HepG2 (cell line): ENCODE measurements at regions not wholly inside any gene's neighbourhood (a gene's known extent, or its start where the extent isn't known, plus 50 kb on each side); places are given as distances from the start of the nearest gene placed in this dataset.

Experiments
- ATRX ChIP-seq: sonication (generic); formaldehyde crosslinking; IDR thresholded peaks from 2 replicates; pipeline ENCODE4 v1.4.0; 2020; ENCODE audit warnings: missing genetic modification reagents, borderline replicate concordance
- EP300 ChIP-seq, 3 experiments: sonication (generic) in 1 of 3; formaldehyde crosslinking in 1 of 3; IDR thresholded peaks; 2 replicates each; pipeline versions ENCODE4 v1.5.1 to v1.6.1; 2011 to 2020; ENCODE audit warnings: low read depth in 2 of 3, low read length in 2 of 3, borderline replicate concordance in 1 of 3, improper control_type of control experiment in 1 of 3, mild to moderate bottlenecking in 1 of 3, missing genetic modification reagents in 1 of 3, moderate library complexity in 1 of 3
- GFI1 ChIP-seq: sonication (generic); formaldehyde crosslinking; IDR thresholded peaks from 2 replicates; pipeline ENCODE4 v1.5.0; 2020; ENCODE audit warnings: missing genetic modification reagents, mild to moderate bottlenecking, borderline replicate concordance
- HNF4A ChIP-seq: sonication (generic); formaldehyde crosslinking; IDR thresholded peaks from 2 replicates; pipeline ENCODE4 v1.4.0; 2020; ENCODE audit warnings: missing genetic modification reagents
- NCOR1 ChIP-seq: fragments of 200-600 bp; sonication (generic); IDR thresholded peaks from 2 replicates; pipeline ENCODE4 v1.7.0; 2017; ENCODE audit warnings: antibody characterized with exemption, low read length, borderline replicate concordance
- PCBP1 ChIP-seq: fragments of 200-400 bp; formaldehyde crosslinking; IDR thresholded peaks from 2 replicates; pipeline ENCODE4 v1.6.1; 2017; ENCODE audit warnings: mild to moderate bottlenecking, low read depth, low read length, borderline replicate concordance
- ZNF264 ChIP-seq: sonication (generic); formaldehyde crosslinking; IDR thresholded peaks from 2 replicates; pipeline ENCODE4 v1.4.0; 2020; ENCODE audit warnings: missing genetic modification reagents
- ZNF326 ChIP-seq: sonication (generic); formaldehyde crosslinking; IDR thresholded peaks from 2 replicates; pipeline ENCODE4 v1.4.0; 2020; ENCODE audit warnings: missing genetic modification reagents, borderline replicate concordance
- ZNF83 ChIP-seq: sonication (generic); formaldehyde crosslinking; IDR thresholded peaks from 2 replicates; pipeline ENCODE4 v1.4.0; 2020; ENCODE audit warnings: missing genetic modification reagents, mild to moderate bottlenecking, borderline replicate concordance
- TF ChIP-seq, protein P1 (sequence below): sonication (generic); formaldehyde crosslinking; IDR thresholded peaks from 2 replicates; pipeline ENCODE4 v1.4.0; 2020; ENCODE audit warnings: missing genetic modification reagents, borderline replicate concordance
- TF ChIP-seq, protein P2 (sequence below): sonication (generic); formaldehyde crosslinking; IDR thresholded peaks from 2 replicates; pipeline ENCODE4 v1.8.1; 2023; ENCODE audit warnings: missing genetic modification reagents, mild to moderate bottlenecking, borderline replicate concordance
- TF ChIP-seq, protein P3 (sequence below), 2 experiments: sonication (generic) in 1 of 2; formaldehyde crosslinking in 1 of 2; IDR thresholded peaks; 2 replicates each; pipeline versions ENCODE4 v1.5.1 to v1.6.1; 2011 to 2020; ENCODE audit warnings: borderline replicate concordance in 1 of 2, low read depth in 1 of 2, low read length in 1 of 2, mild to moderate bottlenecking in 1 of 2, missing genetic modification reagents in 1 of 2, moderate library complexity in 1 of 2
- TF ChIP-seq, protein P4 (sequence below): IDR thresholded peaks from 2 replicates; pipeline ENCODE4 v1.6.1; 2016; ENCODE audit warnings: low read depth, missing genetic modification reagents, missing compliant biosample characterization
- TF ChIP-seq, protein P5 (sequence below): IDR thresholded peaks from 2 replicates; pipeline ENCODE4 v1.6.1; 2016

DNA sequence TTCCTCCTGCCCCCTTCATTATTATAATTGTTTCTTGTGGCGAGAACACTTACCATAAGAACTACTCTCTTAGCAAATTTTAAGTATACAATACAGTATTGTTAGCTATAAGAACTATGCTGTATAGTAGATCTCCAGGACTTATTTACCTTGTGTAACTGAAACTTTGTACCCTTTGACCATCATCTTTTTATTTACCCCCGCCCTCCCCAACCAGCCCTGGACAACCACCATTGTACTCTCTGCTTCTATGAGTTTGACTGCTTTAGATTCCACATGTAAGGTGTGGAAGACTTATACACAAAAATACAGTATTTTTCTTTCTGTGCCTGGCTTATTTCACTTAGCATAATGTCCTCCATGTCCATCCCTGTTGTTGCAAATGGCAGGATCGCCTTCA is 161.1 kb downstream of the PHF8 start (continued):
- no peak for TF ChIP-seq ATRX
- peak; percentile 37; the same call in 1 of the 2 replicates for TF ChIP-seq NCOR1
- no peak for TF ChIP-seq ZNF326 (CRISPR knock-in tag)
- no peak for TF ChIP-seq PCBP1
- TF ChIP-seq, protein P1, sequence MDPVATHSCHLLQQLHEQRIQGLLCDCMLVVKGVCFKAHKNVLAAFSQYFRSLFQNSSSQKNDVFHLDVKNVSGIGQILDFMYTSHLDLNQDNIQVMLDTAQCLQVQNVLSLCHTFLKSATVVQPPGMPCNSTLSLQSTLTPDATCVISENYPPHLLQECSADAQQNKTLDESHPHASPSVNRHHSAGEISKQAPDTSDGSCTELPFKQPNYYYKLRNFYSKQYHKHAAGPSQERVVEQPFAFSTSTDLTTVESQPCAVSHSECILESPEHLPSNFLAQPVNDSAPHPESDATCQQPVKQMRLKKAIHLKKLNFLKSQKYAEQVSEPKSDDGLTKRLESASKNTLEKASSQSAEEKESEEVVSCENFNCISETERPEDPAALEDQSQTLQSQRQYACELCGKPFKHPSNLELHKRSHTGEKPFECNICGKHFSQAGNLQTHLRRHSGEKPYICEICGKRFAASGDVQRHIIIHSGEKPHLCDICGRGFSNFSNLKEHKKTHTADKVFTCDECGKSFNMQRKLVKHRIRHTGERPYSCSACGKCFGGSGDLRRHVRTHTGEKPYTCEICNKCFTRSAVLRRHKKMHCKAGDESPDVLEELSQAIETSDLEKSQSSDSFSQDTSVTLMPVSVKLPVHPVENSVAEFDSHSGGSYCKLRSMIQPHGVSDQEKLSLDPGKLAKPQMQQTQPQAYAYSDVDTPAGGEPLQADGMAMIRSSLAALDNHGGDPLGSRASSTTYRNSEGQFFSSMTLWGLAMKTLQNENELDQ (CRISPR knock-in tag) = no peak
- TF ChIP-seq, protein P2, sequence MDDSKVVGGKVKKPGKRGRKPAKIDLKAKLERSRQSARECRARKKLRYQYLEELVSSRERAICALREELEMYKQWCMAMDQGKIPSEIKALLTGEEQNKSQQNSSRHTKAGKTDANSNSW (CRISPR knock-in tag) = no peak
- peak; percentile 57 for TF ChIP-seq HNF4A (CRISPR knock-in tag)
- TF ChIP-seq ZNF83 (CRISPR knock-in tag) = no peak
- TF ChIP-seq GFI1 = no peak
- TF ChIP-seq, protein P3, sequence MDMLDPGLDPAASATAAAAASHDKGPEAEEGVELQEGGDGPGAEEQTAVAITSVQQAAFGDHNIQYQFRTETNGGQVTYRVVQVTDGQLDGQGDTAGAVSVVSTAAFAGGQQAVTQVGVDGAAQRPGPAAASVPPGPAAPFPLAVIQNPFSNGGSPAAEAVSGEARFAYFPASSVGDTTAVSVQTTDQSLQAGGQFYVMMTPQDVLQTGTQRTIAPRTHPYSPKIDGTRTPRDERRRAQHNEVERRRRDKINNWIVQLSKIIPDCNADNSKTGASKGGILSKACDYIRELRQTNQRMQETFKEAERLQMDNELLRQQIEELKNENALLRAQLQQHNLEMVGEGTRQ (IDR thresholded peaks at IDR 0.05; ENCODE audit: low read depth, low read length) = no peak
- TF ChIP-seq, protein P3 (CRISPR knock-in tag; IDR thresholded peaks at IDR 0.05; ENCODE audit: borderline replicate concordance) = no peak
- TF ChIP-seq EP300 (IDR thresholded peaks at IDR 0.05; ENCODE audit: low read depth in 2 of 2, low read length in 2 of 2) = 0 out of 4 replicates have a peak, but pooled peaks of 1 of the 2 experiments have one; percentile 23
- TF ChIP-seq EP300 (CRISPR knock-in tag; IDR thresholded peaks at IDR 0.05; ENCODE audit: borderline replicate concordance) = no peak
- TF ChIP-seq, protein P4, sequence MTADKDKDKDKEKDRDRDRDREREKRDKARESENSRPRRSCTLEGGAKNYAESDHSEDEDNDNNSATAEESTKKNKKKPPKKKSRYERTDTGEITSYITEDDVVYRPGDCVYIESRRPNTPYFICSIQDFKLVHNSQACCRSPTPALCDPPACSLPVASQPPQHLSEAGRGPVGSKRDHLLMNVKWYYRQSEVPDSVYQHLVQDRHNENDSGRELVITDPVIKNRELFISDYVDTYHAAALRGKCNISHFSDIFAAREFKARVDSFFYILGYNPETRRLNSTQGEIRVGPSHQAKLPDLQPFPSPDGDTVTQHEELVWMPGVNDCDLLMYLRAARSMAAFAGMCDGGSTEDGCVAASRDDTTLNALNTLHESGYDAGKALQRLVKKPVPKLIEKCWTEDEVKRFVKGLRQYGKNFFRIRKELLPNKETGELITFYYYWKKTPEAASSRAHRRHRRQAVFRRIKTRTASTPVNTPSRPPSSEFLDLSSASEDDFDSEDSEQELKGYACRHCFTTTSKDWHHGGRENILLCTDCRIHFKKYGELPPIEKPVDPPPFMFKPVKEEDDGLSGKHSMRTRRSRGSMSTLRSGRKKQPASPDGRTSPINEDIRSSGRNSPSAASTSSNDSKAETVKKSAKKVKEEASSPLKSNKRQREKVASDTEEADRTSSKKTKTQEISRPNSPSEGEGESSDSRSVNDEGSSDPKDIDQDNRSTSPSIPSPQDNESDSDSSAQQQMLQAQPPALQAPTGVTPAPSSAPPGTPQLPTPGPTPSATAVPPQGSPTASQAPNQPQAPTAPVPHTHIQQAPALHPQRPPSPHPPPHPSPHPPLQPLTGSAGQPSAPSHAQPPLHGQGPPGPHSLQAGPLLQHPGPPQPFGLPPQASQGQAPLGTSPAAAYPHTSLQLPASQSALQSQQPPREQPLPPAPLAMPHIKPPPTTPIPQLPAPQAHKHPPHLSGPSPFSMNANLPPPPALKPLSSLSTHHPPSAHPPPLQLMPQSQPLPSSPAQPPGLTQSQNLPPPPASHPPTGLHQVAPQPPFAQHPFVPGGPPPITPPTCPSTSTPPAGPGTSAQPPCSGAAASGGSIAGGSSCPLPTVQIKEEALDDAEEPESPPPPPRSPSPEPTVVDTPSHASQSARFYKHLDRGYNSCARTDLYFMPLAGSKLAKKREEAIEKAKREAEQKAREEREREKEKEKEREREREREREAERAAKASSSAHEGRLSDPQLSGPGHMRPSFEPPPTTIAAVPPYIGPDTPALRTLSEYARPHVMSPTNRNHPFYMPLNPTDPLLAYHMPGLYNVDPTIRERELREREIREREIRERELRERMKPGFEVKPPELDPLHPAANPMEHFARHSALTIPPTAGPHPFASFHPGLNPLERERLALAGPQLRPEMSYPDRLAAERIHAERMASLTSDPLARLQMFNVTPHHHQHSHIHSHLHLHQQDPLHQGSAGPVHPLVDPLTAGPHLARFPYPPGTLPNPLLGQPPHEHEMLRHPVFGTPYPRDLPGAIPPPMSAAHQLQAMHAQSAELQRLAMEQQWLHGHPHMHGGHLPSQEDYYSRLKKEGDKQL (CRISPR knock-in tag) = no peak
- no peak for TF ChIP-seq ZNF264 (CRISPR knock-in tag)
- TF ChIP-seq, protein P5, sequence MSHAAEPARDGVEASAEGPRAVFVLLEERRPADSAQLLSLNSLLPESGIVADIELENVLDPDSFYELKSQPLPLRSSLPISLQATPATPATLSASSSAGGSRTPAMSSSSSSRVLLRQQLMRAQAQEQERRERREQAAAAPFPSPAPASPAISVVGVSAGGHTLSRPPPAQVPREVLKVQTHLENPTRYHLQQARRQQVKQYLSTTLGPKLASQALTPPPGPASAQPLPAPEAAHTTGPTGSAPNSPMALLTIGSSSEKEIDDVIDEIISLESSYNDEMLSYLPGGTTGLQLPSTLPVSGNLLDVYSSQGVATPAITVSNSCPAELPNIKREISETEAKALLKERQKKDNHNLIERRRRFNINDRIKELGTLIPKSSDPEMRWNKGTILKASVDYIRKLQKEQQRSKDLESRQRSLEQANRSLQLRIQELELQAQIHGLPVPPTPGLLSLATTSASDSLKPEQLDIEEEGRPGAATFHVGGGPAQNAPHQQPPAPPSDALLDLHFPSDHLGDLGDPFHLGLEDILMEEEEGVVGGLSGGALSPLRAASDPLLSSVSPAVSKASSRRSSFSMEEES = no peak
